GM23338 (cell line): ENCODE measurements at regions not wholly inside any gene's neighbourhood (a gene's known extent, or its start where the extent isn't known, plus 50 kb on each side); places are given as distances from the start of the nearest gene placed in this dataset.

Experiments used
- CTCF ChIP-seq, 2 experiments: fragments of 200-600 bp in 1 of 2; sonication (generic) in 1 of 2; conservative IDR thresholded peaks; 2 replicates each; pipeline versions ENCODE4 v1.5.1 to v1.6.1; 2016 to 2017; ENCODE audit warnings: antibody characterized with exemption in 2 of 2, low read depth in 2 of 2, mild to moderate bottlenecking in 2 of 2, moderate library complexity in 1 of 2
- EZH2phosphoT487 ChIP-seq: fragments of 200-600 bp; sonication (generic); IDR thresholded peaks from one replicate; pipeline ENCODE4 v1.8.1; 2018; ENCODE audit warnings: antibody characterized with exemption; ENCODE audit not compliant: unreplicated experiment

- TF ChIP-seq CTCF (conservative IDR thresholded peaks at IDR 0.05; ENCODE audit: low read depth in 2 of 2) (peak; percentile 57 to 65), EZH2phosphoT487 (no peak)
Measured at GRCh38 chr20:30286157-30286556, 971.3 kb upstream of the DEFB115 start.
